Neural cell (in vitro differentiated cells): ENCODE measurements at regions not wholly inside any gene's neighbourhood (a gene's known extent, or its start where the extent isn't known, plus 50 kb on each side); places are given as distances from the start of the nearest gene placed in this dataset.

ENCODE experiments used
- H2AFZ ChIP-seq: fragments of 200-600, 300-800 bp; sonication (generic), shearing (Covaris generic); 2 replicates; pipeline ENCODE4 v1.6.0; 2014; ENCODE audit warnings: low read depth, mild to moderate bottlenecking, antibody characterized with exemption, low read length, moderate library complexity
- H3F3A ChIP-seq: fragments of 200-600 bp; shearing (Covaris generic); 2 replicates; pipeline ENCODE4 v1.6.1; 2016; ENCODE audit warnings: mild to moderate bottlenecking, moderate library complexity, mixed read lengths, antibody characterized with exemption, low read length; ENCODE audit not compliant: insufficient read depth, poor library complexity, severe bottlenecking
- H3K27ac ChIP-seq: fragments of 200-600, 300-800 bp; sonication (generic), shearing (Covaris generic); 2 replicates; pipeline ENCODE4 v1.5.1; 2014; ENCODE audit warnings: mild to moderate bottlenecking, low read length, moderate library complexity
- H3K27me3 ChIP-seq: fragments of 300-800, 200-600 bp; sonication (generic), shearing (Covaris generic); 2 replicates; pipeline ENCODE4 v1.6.0; 2014; ENCODE audit warnings: mild to moderate bottlenecking, low read depth, low read length, moderate library complexity; ENCODE audit not compliant: insufficient read depth
- H3K36me3 ChIP-seq: fragments of 300-800, 200-600 bp; sonication (generic), shearing (Covaris generic); 2 replicates; pipeline ENCODE4 v1.5.1; 2014; ENCODE audit warnings: mild to moderate bottlenecking, antibody characterized with exemption, low read length, moderate library complexity; ENCODE audit not compliant: insufficient read depth
- H3K4me2 ChIP-seq: fragments of 300-800, 200-600 bp; sonication (generic), shearing (Covaris generic); 2 replicates; pipeline ENCODE4 v1.6.0; 2014; ENCODE audit warnings: mild to moderate bottlenecking, low read length
- H3K4me3 ChIP-seq: fragments of 300-800, 200-600 bp; sonication (generic), shearing (Covaris generic); 2 replicates; pipeline ENCODE4 v1.5.1; 2014; ENCODE audit warnings: mild to moderate bottlenecking, low read length, moderate library complexity
- H3K79me2 ChIP-seq: fragments of 200-600 bp; shearing (Covaris generic); replicated peaks from 2 replicates; pipeline ENCODE4 v1.6.0; 2014; ENCODE audit warnings: mild to moderate bottlenecking, low read length, moderate library complexity; ENCODE audit not compliant: insufficient read depth
- H3K9ac ChIP-seq: fragments of 300-800, 200-600 bp; sonication (generic), shearing (Covaris generic); 2 replicates; pipeline ENCODE4 v1.6.1; 2016; ENCODE audit warnings: mild to moderate bottlenecking, low read length, mixed read lengths
- H3K9me2 ChIP-seq: fragments of 200-600 bp; shearing (Covaris generic); 2 replicates; pipeline ENCODE4 v1.6.1; 2016; ENCODE audit warnings: mild to moderate bottlenecking, low read length, mixed read lengths; ENCODE audit not compliant: insufficient read depth
- H3K9me3 ChIP-seq: fragments of 200-600, 300-800 bp; sonication (generic), shearing (Covaris generic); 2 replicates; pipeline ENCODE4 v1.6.1; 2016; ENCODE audit warnings: mild to moderate bottlenecking, mixed run types, low read length, moderate library complexity, mixed read lengths
- H4K20me1 ChIP-seq: fragments of 200-600 bp; shearing (Covaris generic); 2 replicates; pipeline ENCODE4 v1.6.1; 2016; ENCODE audit warnings: mild to moderate bottlenecking, mixed run types; ENCODE audit not compliant: insufficient read depth
- CTCF ChIP-seq: fragments of 450-650 bp; IDR thresholded peaks from 2 replicates; pipeline ENCODE4 v1.5.1; 2014; ENCODE audit warnings: antibody characterized with exemption, mild to moderate bottlenecking, moderate library complexity; ENCODE audit not compliant: poor library complexity, severe bottlenecking
- EP300 ChIP-seq: fragments of 450-650 bp; conservative IDR thresholded peaks from 2 replicates; pipeline ENCODE4 v1.6.1; 2014; ENCODE audit warnings: antibody characterized with exemption, mild to moderate bottlenecking, moderate library complexity; ENCODE audit not compliant: poor library complexity, severe bottlenecking
- EZH2 ChIP-seq: fragments of 200-600, 300-800 bp; shearing (Covaris generic), sonication (generic); IDR thresholded peaks from 2 replicates; pipeline ENCODE4 v1.6.1; 2014; ENCODE audit warnings: antibody characterized with exemption, low read length, borderline replicate concordance, mild to moderate bottlenecking; ENCODE audit not compliant: insufficient read depth, poor library complexity, severe bottlenecking
- MXI1 ChIP-seq: fragments of 450-650 bp; conservative IDR thresholded peaks from 2 replicates; pipeline ENCODE4 v1.6.1; 2014; ENCODE audit warnings: antibody characterized with exemption, mild to moderate bottlenecking; ENCODE audit not compliant: poor library complexity, severe bottlenecking
- POLR2AphosphoS5 ChIP-seq: IDR thresholded peaks from 2 replicates; pipeline ENCODE4 v1.6.1; 2012
- RAD21 ChIP-seq: fragments of 450-650 bp; conservative IDR thresholded peaks from 2 replicates; pipeline ENCODE4 v1.6.1; 2014; ENCODE audit warnings: antibody characterized with exemption, mild to moderate bottlenecking, moderate library complexity
- SMC3 ChIP-seq: fragments of 450-650 bp; conservative IDR thresholded peaks from 2 replicates; pipeline ENCODE4 v1.6.1; 2014; ENCODE audit warnings: antibody characterized with exemption, mild to moderate bottlenecking, moderate library complexity; ENCODE audit not compliant: poor library complexity
- TAF1 ChIP-seq: IDR thresholded peaks from 2 replicates; pipeline ENCODE4 v1.6.1; 2012; ENCODE audit warnings: low read depth
- TF ChIP-seq, protein P1 (sequence below): IDR thresholded peaks from 2 replicates; pipeline ENCODE4 v1.6.1; 2012; ENCODE audit warnings: borderline replicate concordance

GRCh38 chr13:80118506-80118905, 222.4 kb downstream of the SPRY2 start:
- H3F3A ChIP-seq = no peaks in the 10 kb centered on the region
- no peak overlapping the region for H3K9ac ChIP-seq
- no peaks in the 10 kb centered on the region for H3K27me3 ChIP-seq
- no peaks in the 10 kb centered on the region for H3K79me2 ChIP-seq
- no peak overlapping the region for H2AFZ ChIP-seq
- no peak overlapping the region for H3K27ac ChIP-seq
- H4K20me1 ChIP-seq = no peaks in the 10 kb centered on the region
- no peak overlapping the region for H3K4me2 ChIP-seq
- H3K9me3 ChIP-seq = no peaks in the 10 kb centered on the region
- H3K36me3 ChIP-seq = no peaks in the 10 kb centered on the region
- no peak overlapping the region for H3K4me3 ChIP-seq
- H3K9me2 ChIP-seq = no peaks in the 10 kb centered on the region
- TF ChIP-seq SMC3 (no peak), MXI1 (no peak), CTCF (no peak), RAD21 (no peak), EZH2 (no peak)
- TF ChIP-seq, protein P1, sequence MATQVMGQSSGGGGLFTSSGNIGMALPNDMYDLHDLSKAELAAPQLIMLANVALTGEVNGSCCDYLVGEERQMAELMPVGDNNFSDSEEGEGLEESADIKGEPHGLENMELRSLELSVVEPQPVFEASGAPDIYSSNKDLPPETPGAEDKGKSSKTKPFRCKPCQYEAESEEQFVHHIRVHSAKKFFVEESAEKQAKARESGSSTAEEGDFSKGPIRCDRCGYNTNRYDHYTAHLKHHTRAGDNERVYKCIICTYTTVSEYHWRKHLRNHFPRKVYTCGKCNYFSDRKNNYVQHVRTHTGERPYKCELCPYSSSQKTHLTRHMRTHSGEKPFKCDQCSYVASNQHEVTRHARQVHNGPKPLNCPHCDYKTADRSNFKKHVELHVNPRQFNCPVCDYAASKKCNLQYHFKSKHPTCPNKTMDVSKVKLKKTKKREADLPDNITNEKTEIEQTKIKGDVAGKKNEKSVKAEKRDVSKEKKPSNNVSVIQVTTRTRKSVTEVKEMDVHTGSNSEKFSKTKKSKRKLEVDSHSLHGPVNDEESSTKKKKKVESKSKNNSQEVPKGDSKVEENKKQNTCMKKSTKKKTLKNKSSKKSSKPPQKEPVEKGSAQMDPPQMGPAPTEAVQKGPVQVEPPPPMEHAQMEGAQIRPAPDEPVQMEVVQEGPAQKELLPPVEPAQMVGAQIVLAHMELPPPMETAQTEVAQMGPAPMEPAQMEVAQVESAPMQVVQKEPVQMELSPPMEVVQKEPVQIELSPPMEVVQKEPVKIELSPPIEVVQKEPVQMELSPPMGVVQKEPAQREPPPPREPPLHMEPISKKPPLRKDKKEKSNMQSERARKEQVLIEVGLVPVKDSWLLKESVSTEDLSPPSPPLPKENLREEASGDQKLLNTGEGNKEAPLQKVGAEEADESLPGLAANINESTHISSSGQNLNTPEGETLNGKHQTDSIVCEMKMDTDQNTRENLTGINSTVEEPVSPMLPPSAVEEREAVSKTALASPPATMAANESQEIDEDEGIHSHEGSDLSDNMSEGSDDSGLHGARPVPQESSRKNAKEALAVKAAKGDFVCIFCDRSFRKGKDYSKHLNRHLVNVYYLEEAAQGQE = no peak

GRCh38 chr13:80118099-80118498, 222.8 kb downstream of the SPRY2 start:
- no peak overlapping the region for H3K9ac ChIP-seq
- no peaks in the 10 kb centered on the region for H4K20me1 ChIP-seq
- no peaks in the 10 kb centered on the region for H3K36me3 ChIP-seq
- no peaks in the 10 kb centered on the region for H3F3A ChIP-seq
- no peaks in the 10 kb centered on the region for H3K79me2 ChIP-seq
- H3K9me3 ChIP-seq = no peaks in the 10 kb centered on the region
- no peaks in the 10 kb centered on the region for H3K27me3 ChIP-seq
- no peak for TF ChIP-seq POLR2AphosphoS5
- TF ChIP-seq SMC3 = no peak
- no peak for TF ChIP-seq EP300
- TF ChIP-seq, protein P1 = no peak
- TF ChIP-seq RAD21 = no peak
- TF ChIP-seq MXI1 = no peak
- TF ChIP-seq TAF1 = no peak
- TF ChIP-seq EZH2 = no peak
- no peak for TF ChIP-seq CTCF
- no peak overlapping the region for H3K4me3 ChIP-seq
- H2AFZ ChIP-seq = no peak overlapping the region
- H3K4me2 ChIP-seq = no peak overlapping the region
- no peak overlapping the region for H3K27ac ChIP-seq
- no peaks in the 10 kb centered on the region for H3K9me2 ChIP-seq
